NCI-H2081 treated with DMSO at 0.1 percent for 48 hours (cell line): ENCODE measurements at regions not wholly inside any gene's neighbourhood (a gene's known extent, or its start where the extent isn't known, plus 50 kb on each side); places are given as distances from the start of the nearest gene placed in this dataset.

Source experiments
- DNase-seq: peaks from one replicate; lab custom pipeline; 2025; lab: John Stamatoyannopoulos, UW

DNA sequence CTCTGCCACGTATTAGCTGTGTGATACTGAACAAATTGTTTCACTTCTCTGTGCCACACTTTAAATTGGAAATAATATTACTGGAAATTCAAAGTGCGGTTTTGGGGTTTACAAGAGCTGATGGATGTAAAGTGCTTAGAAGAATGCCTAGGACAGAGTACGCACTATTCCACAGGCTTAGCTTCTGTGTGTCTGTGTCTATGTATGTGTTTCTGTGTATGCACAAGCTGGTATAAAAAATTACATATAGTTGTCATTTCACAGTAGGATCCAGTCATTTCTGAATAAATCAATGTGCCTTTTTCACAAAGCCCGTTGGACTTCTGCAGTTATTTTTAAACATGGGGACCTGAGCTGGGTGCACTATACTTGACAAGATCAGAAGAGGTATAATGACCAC, 370.4 kb downstream of the TUSC7 start:
- DNase-seq: no peak

DNA sequence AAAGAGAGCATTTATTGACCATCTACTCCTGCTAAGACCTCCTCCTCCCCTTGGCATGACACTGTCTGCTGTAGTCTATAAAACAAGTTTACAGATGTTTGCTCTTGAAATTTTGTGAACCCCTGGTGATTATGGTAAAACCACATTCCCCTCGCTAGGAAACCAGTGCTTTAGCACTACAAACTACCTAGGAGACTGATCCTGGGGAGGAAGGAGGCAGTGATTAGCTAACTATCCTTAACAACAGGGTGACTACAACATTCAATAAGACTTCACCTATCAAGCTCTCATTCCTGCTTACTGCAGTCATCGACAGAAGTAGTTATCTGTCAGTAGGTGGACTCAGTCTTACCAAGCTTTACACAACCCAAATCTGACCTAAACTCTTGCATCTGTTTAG, 371.3 kb downstream of the TUSC7 start:
- DNase-seq: no peak

DNA sequence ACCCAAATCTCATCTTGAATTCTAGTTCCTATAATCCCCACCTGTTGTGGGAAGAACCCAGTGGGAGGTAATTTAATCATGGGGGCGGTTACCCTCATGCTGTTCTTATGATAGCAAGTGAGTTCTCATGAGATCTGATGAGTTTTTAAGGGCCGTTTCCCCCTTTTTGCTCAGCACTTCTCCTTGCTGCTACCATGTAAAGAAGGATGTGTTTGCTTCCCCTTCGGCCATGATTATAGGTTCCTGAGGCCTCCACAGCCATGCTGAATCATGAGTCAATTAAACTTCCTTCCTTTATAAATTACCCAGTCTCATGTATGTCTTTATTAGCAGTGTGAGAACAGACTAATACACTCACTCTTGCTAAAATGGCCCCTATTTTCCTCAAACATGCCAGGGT, 374.7 kb downstream of the TUSC7 start:
- no peak for DNase-seq

DNA sequence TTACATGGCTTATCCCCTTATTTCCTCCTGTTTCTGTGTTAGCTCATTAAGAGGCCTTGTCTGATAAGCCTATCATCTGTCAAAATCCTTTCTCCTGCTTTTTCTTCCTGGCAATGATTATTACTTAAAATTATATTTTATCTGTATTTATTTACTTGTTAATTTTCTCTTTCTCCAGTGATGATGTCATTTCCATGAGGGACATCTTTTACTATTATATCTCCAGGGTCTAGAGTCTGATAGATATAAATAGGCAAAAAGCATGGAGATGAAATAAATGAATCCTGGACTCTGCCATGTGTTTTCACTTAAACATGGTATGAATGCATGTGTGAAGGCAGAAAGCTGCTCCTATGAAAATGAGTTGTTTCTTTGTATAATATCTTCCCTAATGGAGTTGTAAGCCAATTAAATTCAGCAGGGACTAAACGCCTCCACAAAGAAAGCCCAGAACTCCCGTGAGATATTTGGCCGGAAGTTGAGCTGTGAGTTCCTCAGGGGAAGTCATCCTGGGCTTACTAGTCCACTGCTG, 375.2 kb downstream of the TUSC7 start:
- no peak for DNase-seq

DNA sequence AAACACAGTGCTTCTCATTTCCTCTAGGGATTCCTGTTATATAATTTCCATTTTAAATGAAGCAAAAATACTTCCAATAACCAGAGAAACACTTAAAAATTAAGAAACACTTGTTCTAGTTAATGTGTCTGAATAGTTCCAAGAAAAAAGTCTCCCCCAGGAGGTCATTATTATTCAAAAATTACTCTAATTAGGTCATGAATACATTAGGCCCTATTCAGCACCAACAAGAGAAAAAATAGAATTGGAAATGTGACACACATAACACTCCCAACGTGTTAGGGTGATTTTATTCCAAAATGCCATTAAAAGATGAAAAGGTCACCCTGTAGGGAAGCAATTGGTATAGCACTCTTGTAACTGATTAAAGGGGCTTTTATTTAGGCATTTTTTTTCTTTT, 382.1 kb downstream of the TUSC7 start:
- DNase-seq: no peak

DNA sequence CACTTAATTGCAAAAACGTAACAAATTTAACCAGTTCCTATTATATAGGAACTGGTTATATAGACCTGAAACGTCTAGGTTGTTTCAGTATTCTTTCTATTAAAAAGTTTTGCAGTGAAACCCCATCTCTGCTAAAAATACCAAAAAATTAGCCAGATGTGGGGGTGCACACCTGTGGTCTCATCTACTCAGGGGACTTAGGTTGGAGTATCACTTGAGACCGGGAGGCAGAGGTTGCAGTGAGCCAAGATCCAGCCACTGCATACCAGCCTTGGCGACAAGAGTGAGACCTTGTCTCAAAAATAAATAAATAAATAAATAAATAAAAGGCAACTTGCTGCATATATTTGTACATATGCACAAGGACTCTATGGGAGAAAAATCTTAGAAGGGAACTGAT, 387.0 kb downstream of the TUSC7 start:
- no peak for DNase-seq

DNA sequence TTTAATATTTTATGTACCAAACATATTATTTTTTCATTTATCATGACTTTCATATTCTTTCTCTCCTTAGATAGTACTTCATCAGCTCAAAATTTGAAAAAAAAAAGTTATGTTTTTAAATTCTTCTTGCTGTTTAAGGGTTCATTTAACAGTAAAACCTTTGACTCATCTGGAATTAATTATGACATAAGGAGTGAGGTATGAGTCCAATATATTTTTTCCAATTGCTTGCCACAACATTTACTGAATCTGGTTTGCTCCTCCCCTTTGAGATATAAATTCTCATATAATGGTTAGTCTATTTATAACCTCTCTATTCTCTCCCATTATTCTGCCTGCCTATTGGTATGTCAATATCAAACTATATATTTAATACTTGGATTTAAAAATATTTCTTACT, 387.8 kb downstream of the TUSC7 start:
- no peak for DNase-seq

DNA sequence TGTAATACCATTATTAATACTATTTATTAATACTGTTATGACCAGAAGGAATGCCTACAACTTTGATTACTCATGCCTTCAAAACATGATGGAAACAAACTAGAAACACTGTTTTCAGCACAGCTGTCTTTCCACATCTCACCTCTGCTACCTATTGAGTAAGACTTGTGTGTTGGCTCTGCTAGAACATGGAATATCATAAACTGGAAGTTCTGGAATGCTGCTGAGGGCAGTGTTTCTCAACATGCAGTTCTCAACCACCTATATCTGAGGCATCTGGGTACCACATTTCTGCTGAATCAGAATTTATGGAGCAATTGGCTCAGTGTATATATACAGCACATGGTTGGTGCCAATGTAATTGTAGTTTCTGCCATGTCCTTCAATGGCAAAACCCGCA, 392.1 kb downstream of the TUSC7 start:
- DNase-seq: no peak

DNA sequence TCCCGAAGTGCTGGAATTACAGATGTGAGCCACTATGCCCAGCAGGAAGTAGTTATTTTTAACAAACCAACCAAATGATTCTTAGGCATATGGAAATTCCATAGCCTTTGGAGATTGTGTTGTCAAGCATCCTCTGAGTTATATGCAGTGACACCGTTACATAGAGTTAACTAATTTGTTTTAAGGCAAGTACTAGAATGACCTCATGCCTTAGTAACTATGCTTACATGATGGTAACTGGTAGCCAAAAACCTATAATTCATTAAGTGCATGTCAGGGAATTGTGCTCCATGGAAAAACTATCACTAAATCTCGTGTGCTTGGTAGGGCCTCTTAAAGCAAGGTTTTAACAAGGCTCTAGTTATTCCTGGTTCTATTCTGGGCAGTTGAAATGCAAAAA, 392.8 kb downstream of the TUSC7 start:
- DNase-seq: no peak

DNA sequence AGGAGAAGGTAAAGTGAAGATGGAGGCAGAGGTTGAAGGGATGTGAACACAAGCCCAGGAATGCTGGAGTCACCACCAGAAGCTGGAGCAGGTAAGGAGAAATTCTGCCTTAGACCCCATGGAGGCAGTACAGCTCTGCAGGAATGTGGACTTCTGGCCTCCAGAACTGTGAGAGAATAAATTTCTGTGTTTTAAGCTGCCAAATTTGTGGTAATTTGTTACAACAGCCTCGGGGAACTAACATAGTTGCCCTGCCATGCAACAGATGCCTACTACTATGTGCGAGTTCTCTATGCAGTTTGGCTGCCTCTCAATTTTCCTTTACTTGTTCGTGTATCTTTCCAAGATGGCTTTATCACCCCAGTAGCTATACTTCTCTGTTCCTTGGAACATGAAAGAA, 394.1 kb downstream of the TUSC7 start:
- DNase-seq: no peak

DNA sequence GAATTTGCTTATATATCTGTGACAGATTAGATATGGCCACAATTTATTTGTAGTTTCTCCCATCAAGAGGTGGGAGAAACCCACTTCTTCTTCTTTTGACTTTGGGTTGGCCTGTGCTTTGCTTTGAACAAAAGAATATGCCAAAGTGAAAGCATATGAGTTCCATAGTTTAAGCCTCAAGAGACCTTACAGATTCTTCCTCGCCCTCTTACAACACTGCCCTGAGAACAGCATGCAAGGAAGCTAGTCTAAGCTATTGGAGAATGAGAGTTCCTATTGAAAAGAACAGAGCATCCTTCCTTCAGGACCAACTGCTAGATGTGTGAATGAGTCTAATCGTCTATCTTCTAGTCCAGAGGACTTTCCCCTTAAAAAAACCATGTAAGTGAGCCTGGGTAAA, 394.8 kb downstream of the TUSC7 start:
- no peak for DNase-seq

DNA sequence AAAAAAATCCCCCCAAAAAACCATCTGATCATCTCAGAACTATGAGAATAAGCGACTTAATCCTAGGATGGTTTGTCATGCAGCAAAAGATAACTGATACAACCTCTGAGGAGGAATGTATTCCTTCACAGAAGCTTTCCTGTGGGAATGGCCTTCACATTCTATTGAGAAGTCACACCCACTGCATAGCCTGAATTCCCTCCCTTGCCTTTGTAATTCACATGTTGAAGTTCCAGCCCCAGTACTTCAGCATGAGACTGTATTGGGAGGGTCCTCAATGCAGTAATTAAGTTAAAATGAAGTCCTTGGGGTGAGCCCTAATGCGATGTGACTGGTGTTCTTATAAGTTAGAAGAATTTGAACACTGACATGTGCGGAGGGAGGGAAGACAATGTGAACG, 395.2 kb downstream of the TUSC7 start:
- no peak for DNase-seq

DNA sequence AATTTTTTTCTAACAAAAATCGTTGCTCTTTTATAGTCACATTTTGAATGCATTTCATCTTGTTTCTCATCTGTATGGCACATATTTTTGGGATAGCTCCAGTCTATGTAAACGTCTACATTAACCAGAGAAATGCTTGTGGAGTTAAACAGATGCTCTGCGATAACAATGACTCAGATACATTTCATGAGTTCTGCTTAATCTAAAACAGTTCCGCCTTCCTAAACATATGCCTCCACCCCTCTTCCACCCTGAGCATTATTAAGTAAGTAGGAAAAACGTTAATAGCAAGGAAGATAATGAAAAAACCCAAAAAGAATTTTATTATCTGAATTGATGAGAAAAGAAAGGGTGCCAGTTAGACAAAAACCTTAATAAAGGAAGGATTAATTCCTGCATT, 396.1 kb downstream of the TUSC7 start:
- DNase-seq: no peak

DNA sequence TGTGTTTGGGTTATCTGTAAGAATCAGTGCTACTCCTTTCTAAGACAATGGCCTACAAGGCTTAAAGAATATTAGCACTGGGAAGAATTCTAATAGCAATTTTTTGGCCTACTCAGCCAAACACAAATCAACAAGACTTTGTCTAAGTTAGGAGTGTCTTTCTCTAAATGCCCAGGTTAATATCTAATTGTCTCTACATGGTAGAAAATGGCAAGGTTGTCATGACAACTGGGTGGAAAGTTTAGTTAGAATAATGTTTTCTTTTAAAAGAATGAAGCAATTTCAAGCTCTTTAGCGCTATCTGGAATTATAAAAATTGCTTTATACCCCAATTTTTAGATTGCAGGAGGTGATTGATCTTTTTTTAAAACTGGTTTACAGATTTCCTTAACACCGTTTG, 396.8 kb downstream of the TUSC7 start:
- DNase-seq: no peak

DNA sequence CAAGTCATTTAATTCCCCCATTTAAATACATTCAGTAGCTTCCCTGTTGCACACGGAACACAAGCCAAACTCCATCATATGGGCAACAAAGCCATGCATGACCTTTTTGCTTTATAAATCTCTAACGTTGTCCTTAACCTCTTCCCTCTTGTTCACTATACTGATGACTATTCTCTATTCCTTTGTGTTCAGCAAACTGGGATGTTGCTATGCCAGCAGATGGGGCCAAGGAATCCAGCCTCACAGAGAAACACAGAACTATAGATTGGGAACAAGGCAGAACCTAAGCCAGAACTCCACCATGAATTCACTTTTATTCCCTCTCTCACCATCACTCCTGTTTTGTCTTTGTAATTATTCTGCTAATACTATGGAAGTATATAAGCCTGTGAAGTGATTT, 398.4 kb downstream of the TUSC7 start:
- DNase-seq: no peak

DNA sequence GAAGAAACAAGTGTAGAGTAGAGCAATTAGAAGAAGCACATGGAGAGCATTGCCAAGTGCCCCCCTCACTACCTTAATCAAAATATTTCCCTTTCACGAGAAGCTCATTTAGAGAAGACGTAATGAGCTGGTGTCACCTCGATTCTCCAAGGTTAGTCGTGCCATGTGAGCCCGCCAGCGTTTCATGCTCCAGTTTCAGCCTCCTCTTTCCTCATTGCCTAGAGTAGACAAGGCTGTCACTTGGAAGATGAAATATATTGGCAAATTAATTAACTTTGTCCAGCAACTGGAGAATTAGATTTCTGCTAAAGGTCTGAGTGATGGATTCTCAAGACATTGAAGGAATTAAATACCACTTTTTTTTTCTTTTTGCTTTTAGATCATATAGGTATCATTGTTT, 399.6 kb downstream of the TUSC7 start:
- DNase-seq: no peak

DNA sequence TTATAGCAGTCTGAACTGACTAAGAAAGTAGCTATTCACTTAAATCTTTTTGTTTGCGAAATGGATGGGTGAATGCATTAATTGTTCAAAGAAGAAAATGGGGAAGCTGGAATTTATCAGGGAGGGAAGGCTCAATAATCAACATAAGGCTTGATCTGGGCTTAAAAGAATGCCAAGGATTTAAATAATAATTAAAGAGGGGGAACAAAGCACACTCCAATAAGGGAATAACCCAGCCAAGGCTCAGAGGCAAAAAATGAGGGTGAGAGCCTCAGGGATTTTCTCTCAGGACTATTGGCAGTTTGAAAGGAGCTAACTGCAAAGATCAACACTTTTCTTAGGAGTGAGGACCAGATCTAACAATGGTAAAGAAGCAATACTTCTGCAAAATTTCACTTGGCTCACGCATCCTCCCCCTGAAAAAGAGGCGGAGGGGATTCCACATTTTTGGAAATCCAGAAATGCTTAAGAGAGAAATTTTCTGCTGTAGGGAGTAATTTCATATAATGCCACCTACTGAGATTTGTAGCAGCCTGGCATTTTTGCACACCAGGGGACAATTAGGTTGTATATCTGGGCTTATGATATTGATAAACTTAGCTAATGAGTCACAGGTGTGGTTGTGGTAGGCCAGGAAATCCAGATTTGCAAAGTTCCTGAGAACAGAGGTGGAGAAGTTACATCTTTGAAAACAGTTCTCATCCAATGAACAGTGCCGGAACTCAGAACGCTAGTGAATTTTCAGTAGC, 405.1 kb downstream of the TUSC7 start:
- no peak for DNase-seq

DNA sequence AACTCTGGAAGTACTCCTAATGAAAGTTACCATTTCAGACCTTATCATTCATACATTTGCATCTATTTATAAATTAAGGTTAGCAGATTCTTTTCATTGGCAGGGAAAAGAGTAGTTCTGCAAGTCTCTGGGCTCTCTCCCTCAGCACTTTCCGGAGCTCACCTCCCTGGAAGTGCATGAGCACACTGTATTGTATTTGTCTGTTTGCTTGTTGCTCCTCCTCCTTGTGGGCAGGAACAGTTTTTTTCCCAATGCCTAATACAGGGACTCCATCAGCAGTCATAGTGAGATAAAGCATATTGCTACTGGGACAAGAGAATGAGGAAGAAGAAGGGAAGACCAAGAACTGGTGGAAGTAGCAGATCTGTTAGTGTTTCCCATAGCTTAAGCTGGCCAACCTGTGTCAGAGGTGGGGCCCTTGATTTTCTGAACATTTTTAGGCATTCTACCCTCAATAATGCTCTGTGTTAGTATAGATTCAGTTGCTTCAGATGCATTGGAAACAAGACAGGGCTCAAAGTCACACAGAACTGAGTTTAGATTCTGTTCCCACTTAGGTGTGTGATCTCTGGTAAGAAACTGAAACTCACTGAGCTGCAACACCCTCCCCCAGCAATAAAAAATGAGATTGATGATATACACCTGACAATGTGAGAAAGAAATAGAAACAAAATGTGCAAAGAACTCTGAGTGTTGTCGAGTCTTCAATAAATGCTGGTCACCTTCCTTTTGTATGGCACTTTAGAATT, 407.8 kb downstream of the TUSC7 start:
- DNase-seq: no peak

DNA sequence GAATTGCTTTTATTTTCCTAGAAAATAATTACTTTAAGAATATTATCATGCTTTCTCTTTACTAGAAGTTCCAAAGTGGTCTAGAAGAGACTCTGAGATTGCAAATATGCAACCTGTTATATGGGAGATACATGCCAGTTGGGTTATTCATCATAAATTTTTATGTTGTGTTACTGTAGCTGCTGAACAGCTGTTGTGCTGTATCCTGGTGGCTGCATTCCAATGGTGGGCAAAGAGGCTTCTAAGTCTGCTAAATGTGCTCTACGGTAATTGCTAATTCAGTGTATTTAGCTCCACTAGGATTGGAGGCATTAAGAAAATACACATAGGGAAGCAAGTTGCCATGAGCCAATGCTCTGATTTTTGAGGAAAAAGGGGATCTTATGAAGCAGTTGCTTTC, 409.0 kb downstream of the TUSC7 start:
- no peak for DNase-seq

DNA sequence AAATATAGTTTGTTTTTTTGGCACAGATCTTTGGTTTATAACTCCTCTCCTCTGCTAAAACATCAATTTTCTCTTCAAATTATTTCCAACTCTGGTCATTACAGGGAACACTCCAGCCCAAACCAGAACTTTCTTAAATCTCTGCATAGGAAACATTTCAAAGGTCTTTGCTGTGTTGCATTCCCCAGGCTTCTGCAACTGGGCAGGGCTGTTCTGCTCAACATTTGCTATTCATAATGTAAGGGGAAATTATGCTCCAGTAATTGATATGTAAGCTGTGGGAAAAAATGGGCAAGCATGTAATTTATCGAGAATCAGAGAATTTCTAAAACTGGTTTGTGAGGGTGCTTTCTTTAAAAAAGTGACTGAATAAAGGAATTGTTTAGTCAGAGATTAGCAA, 410.4 kb downstream of the TUSC7 start:
- no peak for DNase-seq

DNA sequence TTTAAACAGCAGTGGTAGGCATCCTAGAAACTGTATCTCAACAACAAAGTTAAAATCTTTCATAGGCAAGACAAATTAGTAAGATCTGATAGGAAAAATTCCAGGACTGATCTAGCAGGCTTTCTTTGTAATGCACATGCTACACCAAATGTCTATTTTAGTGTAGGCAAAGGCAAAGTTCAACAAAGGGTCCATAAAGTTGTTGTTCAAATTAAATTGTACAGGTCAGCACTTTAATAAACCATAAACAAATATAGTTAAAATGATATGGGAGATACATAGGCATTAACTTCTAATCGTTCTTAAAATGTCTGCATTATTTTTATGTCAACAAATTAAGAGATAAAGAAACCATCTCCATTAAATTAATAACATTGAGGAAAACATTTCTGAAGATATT, 413.0 kb downstream of the TUSC7 start:
- no peak for DNase-seq

DNA sequence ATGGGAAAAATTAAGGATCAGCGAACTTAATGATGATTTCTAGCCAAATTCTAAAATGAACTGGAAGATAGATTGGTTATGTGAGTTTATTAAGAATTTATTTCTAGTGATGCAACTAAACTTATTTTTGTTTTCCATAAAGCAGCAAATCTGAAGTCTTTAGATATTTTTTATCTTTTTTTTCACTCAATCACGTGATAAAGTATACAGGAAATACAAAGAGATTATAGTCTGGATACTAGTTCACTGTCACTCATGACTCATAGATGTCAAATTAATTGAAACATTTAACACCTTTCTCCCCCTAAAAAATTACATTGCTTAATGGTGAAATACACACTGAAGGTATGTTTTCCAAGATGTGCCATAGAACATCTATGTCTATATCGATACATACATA, 416.9 kb downstream of the TUSC7 start:
- DNase-seq: no peak

DNA sequence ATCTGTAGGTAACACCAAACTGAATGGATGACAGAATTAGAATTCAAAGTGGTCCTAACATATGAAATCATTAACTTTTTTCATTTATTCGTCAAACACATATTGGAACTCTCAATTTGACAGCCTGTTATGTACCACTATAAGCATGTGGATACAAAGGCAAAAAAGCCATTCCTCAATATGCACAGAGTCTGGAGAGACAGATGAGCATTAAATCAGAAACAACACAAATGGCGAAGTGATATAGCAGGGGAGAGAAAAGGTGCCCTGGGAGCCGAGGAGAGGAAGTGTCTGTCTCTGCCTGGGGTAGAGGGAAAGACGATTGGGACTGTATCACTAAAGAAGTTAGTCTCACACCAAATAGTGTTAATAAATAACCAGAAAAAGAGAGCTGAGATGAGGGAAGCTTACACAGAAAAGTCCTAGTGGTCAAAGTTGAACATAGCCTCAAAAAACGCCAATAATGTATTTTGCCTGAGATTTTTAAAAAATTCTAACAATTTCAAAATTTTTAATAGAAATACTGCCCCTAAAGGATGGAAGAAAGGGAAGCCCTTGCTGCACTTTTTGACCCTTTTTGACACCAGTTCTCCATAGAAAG, 417.5 kb downstream of the TUSC7 start:
- DNase-seq: no peak
